Uterus (tissue), 3 donors: ENCODE measurements at regions not wholly inside any gene's neighbourhood (a gene's known extent, or its start where the extent isn't known, plus 50 kb on each side); places are given as distances from the start of the nearest gene placed in this dataset.

Experiments
- DNase-seq, 2 donors: peaks; one replicate each; pipeline ENCODE4 v3.0.0-alpha.2; 2019 to 2020
- H3K27ac ChIP-seq, 2 donors: fragments of 200-600 bp; sonication (generic); 1 replicate in 1 of 2; 2 replicates in 1 of 2; pipeline ENCODE4 v1.5.1; 2016 to 2018
- H3K27me3 ChIP-seq, 2 donors: fragments of 200-600 bp; sonication (generic); one replicate each; pipeline ENCODE4 v1.5.1; 2018 to 2019; ENCODE audit warnings: control low read depth in 1 of 2
- H3K36me3 ChIP-seq, 2 donors: fragments of 200-600 bp; sonication (generic); one replicate each; pipeline ENCODE4 v1.5.1; 2019; ENCODE audit warnings: control low read depth in 1 of 2
- H3K4me1 ChIP-seq, 2 donors: fragments of 200-600 bp; sonication (generic); one replicate each; pipeline ENCODE4 v1.5.1; 2018 to 2019; ENCODE audit warnings: control low read depth in 1 of 2
- H3K4me3 ChIP-seq, 2 donors: fragments of 200-600 bp; sonication (generic); 1 replicate in 1 of 2; 2 replicates in 1 of 2; pipeline ENCODE4 v1.5.1; 2018 to 2019; ENCODE audit warnings: mild to moderate bottlenecking in 1 of 2
- H3K9me3 ChIP-seq, 2 donors: fragments of 200-600 bp; sonication (generic); one replicate each; pipeline ENCODE4 v1.5.1; 2019; ENCODE audit warnings: control low read depth in 1 of 2
- CTCF ChIP-seq, 4 experiments: fragments of 200-600 bp in 2 of 4; fragments of 450-650 bp in 2 of 4; sonication (generic) in 2 of 4; IDR thresholded peaks; one replicate each; pipeline ENCODE4 v1.5.1; 2016 to 2019; ENCODE audit warnings: antibody characterized with exemption in 4 of 4, mild to moderate bottlenecking in 2 of 4, moderate library complexity in 1 of 4
- POLR2A ChIP-seq, 2 donors: fragments of 450-650 bp; IDR thresholded peaks; one replicate each; pipeline ENCODE4 v1.6.1; 2016; ENCODE audit warnings: antibody characterized with exemption in 2 of 2, mild to moderate bottlenecking in 1 of 2, moderate library complexity in 1 of 2
- intact Hi-C: fragments of 100-400 bp; cut with DNase I; formaldehyde crosslinking; loops from one replicate; pipeline ENCODE4 v1.15.1; 2023; ENCODE audit warnings: low total_unique reads
- donor health status: DM: yes; HTN: yes; CAD: no.

- Histone ChIP-seq H3K4me3 (no peak overlapping the region), H3K9me3 (no peaks in the 10 kb centered on the region), H3K27ac (no peak overlapping the region), H3K36me3 (no peaks in the 10 kb centered on the region), H3K4me1 (no peaks in the 10 kb centered on the region), H3K27me3 (no peaks in the 10 kb centered on the region)
- intact Hi-C loops, result no loop called here
- TF ChIP-seq POLR2A (IDR thresholded peaks at IDR 0.05), result no peak
- DNase-seq, result no peak
These were observed 353.0 kb upstream of the PIK3C3 start for GRCh38 chr18:41602034-41602433.

DNA sequence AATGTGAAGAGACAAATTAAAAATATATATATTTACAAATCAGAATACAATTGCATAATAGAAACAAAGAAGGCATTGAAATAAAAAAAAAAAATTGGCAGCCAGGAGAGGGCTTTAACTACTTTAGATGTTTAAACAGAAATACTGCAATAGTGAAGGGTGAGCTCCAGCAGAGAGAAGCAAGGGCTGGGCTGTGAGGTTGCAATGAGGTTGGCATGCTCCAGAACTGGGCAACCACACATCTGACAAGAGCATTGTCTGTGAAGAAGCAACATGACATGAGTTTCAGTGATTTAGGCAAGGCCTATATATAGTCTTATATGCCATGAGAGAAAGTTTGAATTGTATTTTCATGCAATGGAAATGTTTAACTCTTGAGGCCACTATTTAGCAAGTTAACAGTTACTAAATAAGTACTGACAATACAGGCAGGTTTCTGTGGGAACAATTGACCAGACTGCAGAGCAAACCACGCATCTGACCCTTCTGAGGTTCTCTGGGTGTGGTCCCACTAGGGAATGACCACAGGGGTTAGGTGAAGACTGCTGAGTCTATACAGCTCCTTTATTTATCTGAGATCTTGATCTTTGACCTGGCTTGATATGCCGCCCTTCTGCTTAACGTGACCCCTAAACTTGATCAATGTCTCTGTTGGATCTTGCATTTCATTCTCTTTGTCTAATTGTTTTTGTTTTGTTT is 354.2 kb upstream of the PIK3C3 start:
- H3K36me3 ChIP-seq, result no peaks in the 10 kb centered on the region

GRCh38 chr18:41599466-41599865 is 355.6 kb upstream of the PIK3C3 start:
- H3K4me1 ChIP-seq, result no peaks in the 10 kb centered on the region
- intact Hi-C loops, result no loop called here

More for the DNA sequence above, 354.2 kb upstream of the PIK3C3 start:
- Histone ChIP-seq H3K4me1 (no peaks in the 10 kb centered on the region), H3K27me3 (no peaks in the 10 kb centered on the region), H3K9me3 (no peaks in the 10 kb centered on the region), H3K4me3 (no peak overlapping the region), H3K27ac (no peak overlapping the region)
- TF ChIP-seq POLR2A (IDR thresholded peaks at IDR 0.05), result no peak
- no peak for TF ChIP-seq CTCF (IDR thresholded peaks at IDR 0.05)
- no peak for DNase-seq
- intact Hi-C loops, result no loop called here

DNA sequence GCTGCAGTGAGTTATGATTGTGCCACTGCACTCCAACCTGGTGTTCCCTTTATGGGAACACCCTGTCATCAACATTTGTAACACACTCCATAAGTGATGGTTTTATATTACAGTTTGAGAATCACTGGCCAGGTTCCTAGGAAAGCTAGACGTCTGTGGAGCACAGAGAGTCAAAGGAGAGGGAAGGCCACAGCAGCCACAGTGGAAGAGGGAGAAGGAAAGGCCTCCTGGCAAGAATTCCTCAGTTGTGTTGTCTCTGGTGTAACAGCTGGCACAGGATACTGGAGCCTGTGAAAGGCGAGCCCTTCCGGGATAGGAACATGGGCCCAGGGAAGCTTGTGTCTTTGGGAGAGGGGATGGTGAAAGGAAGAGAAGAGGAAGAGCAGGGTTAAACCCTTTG is 360.5 kb upstream of the PIK3C3 start:
- H3K9me3 ChIP-seq, result no peaks in the 10 kb centered on the region
- no peak overlapping the region for H3K4me3 ChIP-seq
- H3K27ac ChIP-seq, result no peak overlapping the region
- no peaks in the 10 kb centered on the region for H3K27me3 ChIP-seq
- TF ChIP-seq CTCF (IDR thresholded peaks at IDR 0.05), result no peak
- TF ChIP-seq POLR2A (IDR thresholded peaks at IDR 0.05), result no peak
- H3K4me1 ChIP-seq, result no peaks in the 10 kb centered on the region
- no peak for DNase-seq
- no peaks in the 10 kb centered on the region for H3K36me3 ChIP-seq
- intact Hi-C loops, result no loop called here

More at GRCh38 chr18:41599466-41599865, 355.6 kb upstream of the PIK3C3 start:
- Histone ChIP-seq H3K9me3 (no peaks in the 10 kb centered on the region), H3K27me3 (no peaks in the 10 kb centered on the region), H3K36me3 (no peaks in the 10 kb centered on the region), H3K4me3 (no peak overlapping the region), H3K27ac (no peak overlapping the region)
- no peak for DNase-seq
- TF ChIP-seq POLR2A (IDR thresholded peaks at IDR 0.05) (no peak), CTCF (IDR thresholded peaks at IDR 0.05) (no peak)

DNA sequence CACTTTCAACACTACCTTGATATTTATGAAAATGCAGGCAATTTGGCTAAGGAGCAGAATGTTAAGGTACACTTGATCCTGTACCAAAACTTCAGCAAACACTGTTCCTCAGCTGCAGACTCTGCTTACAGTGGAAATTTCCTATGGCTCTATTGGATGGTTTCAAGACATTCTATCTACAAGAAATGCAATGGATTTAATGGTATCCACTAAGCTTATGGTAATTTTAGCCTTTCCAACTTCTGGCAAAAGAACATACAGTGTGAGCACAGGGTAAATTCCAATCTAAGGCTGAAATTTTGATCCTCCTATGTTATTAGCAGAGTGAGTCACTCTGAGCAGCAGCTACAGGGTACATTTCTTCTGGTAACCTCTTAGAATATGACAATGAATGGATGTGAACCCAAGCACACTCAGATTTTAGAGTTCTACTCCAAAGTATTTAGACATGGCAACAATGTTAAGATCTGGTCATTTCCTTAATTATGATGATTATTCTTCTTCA is 361.8 kb upstream of the PIK3C3 start:
- Histone ChIP-seq H3K27me3 (no peaks in the 10 kb centered on the region), H3K4me1 (no peaks in the 10 kb centered on the region), H3K36me3 (no peaks in the 10 kb centered on the region), H3K9me3 (no peaks in the 10 kb centered on the region), H3K27ac (no peak overlapping the region), H3K4me3 (no peak overlapping the region)
- TF ChIP-seq CTCF (IDR thresholded peaks at IDR 0.05) (no peak), POLR2A (IDR thresholded peaks at IDR 0.05) (no peak)
- DNase-seq, result no peak
- intact Hi-C loops, result no loop called here
